Adipocyte (in vitro differentiated cells): ENCODE measurements at regions not wholly inside any gene's neighbourhood (a gene's known extent, or its start where the extent isn't known, plus 50 kb on each side); places are given as distances from the start of the nearest gene placed in this dataset.

Experiments
- DNase-seq: peaks from one replicate; pipeline ENCODE4 v3.0.0-alpha.2; 2015; ENCODE audit warnings: low read depth
- H3K27me3 ChIP-seq: replicated peaks from 2 replicates; pipeline ENCODE4 v1.7.0; 2013; ENCODE audit warnings: mild to moderate bottlenecking, low read length, moderate library complexity; ENCODE audit not compliant: control insufficient read depth, insufficient read depth
- H3K36me3 ChIP-seq: 2 replicates; pipeline ENCODE4 v1.7.0; 2013; ENCODE audit warnings: low read length, mild to moderate bottlenecking, moderate library complexity; ENCODE audit not compliant: control insufficient read depth, insufficient read depth, severe bottlenecking
- H3K4me1 ChIP-seq: 2 replicates; pipeline ENCODE4 v1.7.0; 2013; ENCODE audit warnings: mild to moderate bottlenecking, low read length, moderate library complexity; ENCODE audit not compliant: control insufficient read depth, insufficient read depth
- H3K4me3 ChIP-seq: 2 replicates; pipeline ENCODE4 v1.7.0; 2013; ENCODE audit warnings: mild to moderate bottlenecking, low read length, moderate library complexity
- H3K9ac ChIP-seq: 2 replicates; pipeline ENCODE4 v1.7.0; 2013; ENCODE audit warnings: mild to moderate bottlenecking, low read length, moderate library complexity
- H3K9me3 ChIP-seq: 2 replicates; pipeline ENCODE4 v1.7.0; 2013; ENCODE audit warnings: mild to moderate bottlenecking, low read length, moderate library complexity; ENCODE audit not compliant: control insufficient read depth

DNA sequence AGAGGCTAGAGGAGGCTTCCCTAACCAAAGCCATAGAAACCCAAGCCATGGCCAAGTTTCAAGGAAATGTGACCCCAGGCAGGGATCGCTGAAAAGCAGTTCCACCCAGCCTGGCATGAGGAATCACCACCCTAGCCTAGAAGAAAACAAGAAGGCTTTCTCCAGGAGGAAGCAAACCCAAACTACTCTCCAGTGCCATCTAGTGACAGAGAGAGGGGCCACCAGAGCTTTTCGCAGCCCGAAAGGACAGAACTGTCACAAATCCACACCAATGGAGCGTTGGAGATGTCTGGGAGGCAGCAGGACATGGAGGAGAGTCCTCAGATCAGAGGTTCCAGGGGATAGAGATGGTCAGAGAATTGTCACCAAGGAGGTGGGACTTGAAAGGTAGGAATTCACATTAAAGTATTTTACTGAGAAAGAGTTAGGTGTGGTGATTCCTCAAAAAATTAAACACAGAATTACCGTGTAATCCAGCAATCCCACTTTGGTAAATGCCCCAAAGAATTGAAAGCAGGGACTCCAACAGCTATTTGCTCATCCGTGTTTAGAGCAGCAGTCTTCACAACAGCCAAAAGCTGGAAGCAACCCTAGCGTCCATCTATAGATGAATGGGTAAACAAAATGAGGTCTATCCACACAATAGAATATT lies 67.3 kb upstream of the NUP50 start:
- Histone ChIP-seq H3K9me3 (peaks cover 4% of the 10 kb centered on the region), H3K9ac (no peak overlapping the region), H3K4me3 (no peak overlapping the region), H3K27me3 (peaks cover 47% of the 10 kb centered on the region), H3K36me3 (no peaks in the 10 kb centered on the region), H3K4me1 (no peaks in the 10 kb centered on the region)
- DNase-seq = peak; percentile 88

DNA sequence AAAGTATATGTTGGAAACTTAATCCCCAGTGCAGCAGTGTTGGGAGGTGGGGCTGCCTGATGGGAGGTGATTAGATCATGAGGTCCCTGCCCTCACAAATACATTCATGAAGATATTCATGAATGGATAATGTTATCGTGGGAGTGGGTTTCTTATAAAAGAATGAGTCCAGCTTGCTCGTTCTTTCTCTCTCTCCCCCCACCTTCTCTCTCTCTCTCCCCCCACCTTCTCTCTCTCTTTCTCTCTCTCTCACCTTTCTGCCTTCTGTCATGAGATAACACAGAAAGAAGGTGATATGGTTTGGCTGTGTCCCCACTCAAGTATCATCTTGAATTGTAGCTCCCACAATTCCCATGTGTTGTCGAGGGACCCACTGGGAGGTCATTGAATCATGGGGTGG lies 66.7 kb upstream of the NUP50 start:
- Histone ChIP-seq H3K4me1 (peaks cover 3% of the 10 kb centered on the region), H3K36me3 (no peaks in the 10 kb centered on the region), H3K4me3 (no peak overlapping the region), H3K9ac (no peak overlapping the region), H3K9me3 (peaks cover 4% of the 10 kb centered on the region), H3K27me3 (peaks cover 43% of the 10 kb centered on the region)
- DNase-seq = no peak

DNA sequence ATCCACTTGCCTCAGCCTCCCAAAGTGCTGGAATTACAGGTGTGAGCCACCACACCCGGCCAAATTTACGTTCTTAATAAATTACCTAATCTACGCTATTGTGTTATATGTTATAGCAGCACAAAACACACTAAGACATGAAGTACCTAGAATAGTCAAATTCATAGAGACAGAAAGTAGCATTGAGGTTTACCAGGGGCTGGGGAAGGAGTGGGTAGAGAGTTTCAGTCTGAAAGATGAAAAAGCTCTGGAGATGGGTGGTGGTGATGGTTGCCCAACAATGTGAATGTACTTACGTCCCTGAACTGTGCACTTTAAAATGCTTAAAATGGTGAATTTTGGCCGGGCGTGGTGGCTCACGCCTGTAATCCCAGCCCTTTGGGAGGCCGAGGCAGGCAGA lies 65.7 kb upstream of the NUP50 start:
- no peak for DNase-seq

GRCh38 chr22:45099961-45100360 lies 63.8 kb upstream of the NUP50 start:
- H3K4me1 ChIP-seq = peaks cover 3% of the 10 kb centered on the region
- no peak overlapping the region for H3K4me3 ChIP-seq
- peaks cover 42% of the 10 kb centered on the region for H3K27me3 ChIP-seq
- no peaks in the 10 kb centered on the region for H3K9me3 ChIP-seq
- H3K36me3 ChIP-seq = no peaks in the 10 kb centered on the region
- H3K9ac ChIP-seq = no peak overlapping the region
- DNase-seq = no peak

More for the DNA sequence above, 65.7 kb upstream of the NUP50 start:
- H3K36me3 ChIP-seq = no peaks in the 10 kb centered on the region
- H3K9me3 ChIP-seq = no peaks in the 10 kb centered on the region
- no peak overlapping the region for H3K9ac ChIP-seq
- peaks cover 48% of the 10 kb centered on the region for H3K27me3 ChIP-seq
- no peak overlapping the region for H3K4me3 ChIP-seq
- peaks cover 3% of the 10 kb centered on the region for H3K4me1 ChIP-seq

GRCh38 chr22:45101515-45102227 lies 62.1 kb upstream of the NUP50 start:
- no peaks in the 10 kb centered on the region for H3K36me3 ChIP-seq
- H3K27me3 ChIP-seq = peaks cover 32% of the 10 kb centered on the region
- H3K4me1 ChIP-seq = peaks cover 11% of the 10 kb centered on the region
- H3K9me3 ChIP-seq = no peaks in the 10 kb centered on the region
- H3K4me3 ChIP-seq = no peak overlapping the region
- H3K9ac ChIP-seq = no peak overlapping the region
- DNase-seq = peak; percentile 27

DNA sequence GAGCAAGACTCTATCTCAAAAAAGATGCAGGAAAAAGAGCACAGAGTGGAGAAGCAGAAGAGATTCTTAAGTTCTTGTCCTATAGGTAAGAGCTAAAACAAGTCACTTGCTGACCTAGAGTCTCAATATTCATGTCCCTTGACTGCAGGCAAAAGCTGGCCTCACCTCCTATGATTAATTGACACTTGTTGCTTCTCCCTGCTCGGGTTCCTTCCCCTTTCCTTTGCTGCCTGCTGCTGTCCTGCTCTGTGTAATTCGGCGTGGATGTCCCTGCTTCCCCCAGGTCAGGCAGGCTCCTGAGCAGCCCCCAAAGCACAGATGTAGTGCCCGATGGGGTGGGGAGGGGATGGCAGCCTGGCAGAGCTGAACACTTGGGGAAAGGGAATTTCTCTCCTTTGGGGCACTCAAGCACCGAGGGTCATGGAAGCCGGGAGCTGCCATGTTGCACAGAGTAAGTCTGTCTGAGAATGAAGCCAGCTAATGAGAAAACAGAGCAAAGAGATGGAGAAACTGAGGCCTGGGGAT lies 60.8 kb upstream of the NUP50 start:
- no peaks in the 10 kb centered on the region for H3K36me3 ChIP-seq
- no peak overlapping the region for H3K4me3 ChIP-seq
- H3K9ac ChIP-seq = no peak overlapping the region
- H3K9me3 ChIP-seq = no peaks in the 10 kb centered on the region
- DNase-seq = no peak
- peaks cover 11% of the 10 kb centered on the region for H3K4me1 ChIP-seq
- peaks cover 24% of the 10 kb centered on the region for H3K27me3 ChIP-seq

- H3K4me3 ChIP-seq = no peak overlapping the region
- peaks cover 22% of the 10 kb centered on the region for H3K27me3 ChIP-seq
- H3K9ac ChIP-seq = no peak overlapping the region
- DNase-seq = no peak
- H3K36me3 ChIP-seq = no peaks in the 10 kb centered on the region
- H3K9me3 ChIP-seq = no peaks in the 10 kb centered on the region
- H3K4me1 ChIP-seq = peaks cover 11% of the 10 kb centered on the region
Observed at GRCh38 chr22:45103756-45104155, 60.0 kb upstream of the NUP50 start.

- Histone ChIP-seq H3K9ac (no peak overlapping the region), H3K36me3 (no peaks in the 10 kb centered on the region), H3K4me1 (peaks cover 11% of the 10 kb centered on the region), H3K9me3 (no peaks in the 10 kb centered on the region), H3K4me3 (no peak overlapping the region), H3K27me3 (peaks cover 19% of the 10 kb centered on the region)
- no peak for DNase-seq
Observed at GRCh38 chr22:45104313-45104712, 59.4 kb upstream of the NUP50 start.

DNA sequence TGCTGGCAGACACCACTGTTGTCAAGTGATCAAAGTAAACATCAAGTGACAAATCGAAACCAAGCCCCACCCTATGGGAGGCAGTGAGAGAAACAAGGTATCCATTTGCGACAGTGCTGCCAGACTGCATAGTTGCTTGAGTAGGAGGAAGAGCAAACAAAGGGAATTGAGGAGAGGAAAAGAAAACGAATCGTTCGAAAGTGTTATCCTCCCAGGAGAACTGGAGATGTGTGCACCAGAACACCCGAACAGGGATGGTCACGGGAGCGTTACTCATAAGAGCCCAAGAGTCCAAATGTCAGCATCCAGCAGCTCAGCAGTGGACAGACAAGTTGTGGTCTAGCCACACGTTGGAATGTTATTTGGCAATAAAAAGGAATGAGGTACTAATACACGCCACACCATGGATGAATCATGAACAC lies 58.4 kb upstream of the NUP50 start:
- Histone ChIP-seq H3K27me3 (peaks cover 13% of the 10 kb centered on the region), H3K4me3 (peak overlapping the region; percentile 22), H3K9me3 (no peaks in the 10 kb centered on the region), H3K4me1 (peaks cover 11% of the 10 kb centered on the region), H3K36me3 (no peaks in the 10 kb centered on the region), H3K9ac (no peak overlapping the region)
- DNase-seq = no peak

DNA sequence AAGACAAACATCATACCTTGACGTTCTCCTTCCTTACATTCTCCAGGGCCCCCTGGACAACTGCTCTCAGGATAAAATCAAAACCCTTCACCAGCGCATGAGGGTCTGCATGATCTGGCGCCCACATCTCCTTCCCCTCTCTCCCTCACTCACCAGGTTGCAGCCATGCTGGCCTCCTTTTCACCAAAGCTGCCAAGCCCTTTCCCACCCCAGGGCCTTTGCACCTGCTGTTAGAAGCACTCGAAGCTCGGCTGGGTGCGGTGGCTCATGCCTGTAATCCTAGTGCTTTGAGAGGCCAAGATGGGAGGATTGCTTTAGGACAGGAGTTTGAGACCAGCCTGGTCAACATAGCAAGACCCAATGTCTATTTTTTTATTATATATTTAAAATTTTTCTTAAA lies 56.1 kb upstream of the NUP50 start:
- DNase-seq = no peak
- Histone ChIP-seq H3K9ac (no peak overlapping the region), H3K4me1 (peaks cover 18% of the 10 kb centered on the region)

GRCh38 chr22:45112136-45112879 lies 51.4 kb upstream of the NUP50 start:
- H3K9me3 ChIP-seq = peaks cover 17% of the 10 kb centered on the region
- no peaks in the 10 kb centered on the region for H3K36me3 ChIP-seq
- H3K4me1 ChIP-seq = peaks cover 9% of the 10 kb centered on the region
- H3K9ac ChIP-seq = peak overlapping the region; percentile 19
- DNase-seq = peak; percentile 12
- peak overlapping the region; percentile 32 for H3K4me3 ChIP-seq
- no peaks in the 10 kb centered on the region for H3K27me3 ChIP-seq

More for the DNA sequence above, 56.1 kb upstream of the NUP50 start:
- peaks cover 4% of the 10 kb centered on the region for H3K9me3 ChIP-seq
- no peak overlapping the region for H3K4me3 ChIP-seq
- no peaks in the 10 kb centered on the region for H3K36me3 ChIP-seq
- H3K27me3 ChIP-seq = peaks cover 5% of the 10 kb centered on the region
